HCEC 1CT (cell line): ENCODE measurements at regions not wholly inside any gene's neighbourhood (a gene's known extent, or its start where the extent isn't known, plus 50 kb on each side); places are given as distances from the start of the nearest gene placed in this dataset.

ENCODE experiments used
- DNase-seq: peaks from one replicate; pipeline ENCODE4 v3.0.0-alpha.2; 2017

DNA sequence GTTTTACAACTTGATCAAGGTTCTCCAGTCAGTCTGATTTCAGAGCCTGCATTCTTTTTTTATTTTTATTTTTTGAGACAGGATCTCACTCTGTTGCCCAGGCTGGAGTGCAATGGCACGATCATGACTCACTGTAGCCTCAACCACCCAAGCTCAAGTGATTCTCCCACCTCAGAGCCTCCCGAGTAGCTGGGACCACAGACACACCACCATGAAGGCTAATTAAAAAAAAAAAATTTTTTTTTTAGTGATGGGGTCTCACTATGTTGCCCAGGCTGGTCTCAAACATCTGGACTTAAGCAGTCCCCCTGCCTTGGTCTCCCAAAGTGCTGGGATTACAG, 117.2 kb upstream of the NAV2 start:
- no peak for DNase-seq

DNA sequence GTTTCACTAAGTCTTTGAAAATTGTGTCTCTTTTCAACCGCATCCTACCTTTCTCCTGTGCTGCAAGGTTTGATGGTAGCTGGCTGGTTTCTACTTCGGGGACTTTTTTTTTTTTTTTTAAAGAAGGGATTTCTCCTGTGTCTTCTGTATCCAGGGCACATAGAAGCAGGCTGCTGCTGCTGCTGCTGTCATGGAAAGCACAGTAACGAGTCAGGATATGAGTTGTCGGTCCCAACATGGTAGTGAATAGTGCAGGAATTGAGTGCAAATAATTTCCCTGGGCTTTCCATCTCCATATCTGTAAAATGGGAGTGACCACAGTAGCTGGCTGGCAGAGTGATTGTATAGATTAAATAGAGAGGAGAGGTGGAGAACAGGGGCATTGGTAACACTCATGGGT, 118.3 kb upstream of the NAV2 start:
- DNase-seq, result peak; percentile 3

DNA sequence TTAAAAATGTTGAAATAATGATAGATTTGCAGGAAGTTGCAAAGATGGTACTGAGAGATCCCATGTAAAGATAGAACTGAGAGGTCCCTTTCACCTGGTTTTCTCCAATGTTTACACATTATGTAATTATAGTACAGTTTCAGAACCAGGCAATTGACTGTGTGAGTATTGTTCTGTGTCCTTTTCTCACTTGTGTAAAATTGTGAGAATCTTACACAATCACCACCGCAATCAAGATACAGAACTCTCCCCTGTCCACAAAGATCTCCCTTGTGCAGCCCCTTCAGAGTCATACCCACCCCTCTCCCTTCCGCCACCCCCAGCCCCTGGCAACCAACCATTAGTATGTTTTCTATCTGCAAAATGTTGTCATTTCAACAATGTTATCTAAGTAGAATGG, 119.8 kb upstream of the NAV2 start:
- DNase-seq, result no peak

DNA sequence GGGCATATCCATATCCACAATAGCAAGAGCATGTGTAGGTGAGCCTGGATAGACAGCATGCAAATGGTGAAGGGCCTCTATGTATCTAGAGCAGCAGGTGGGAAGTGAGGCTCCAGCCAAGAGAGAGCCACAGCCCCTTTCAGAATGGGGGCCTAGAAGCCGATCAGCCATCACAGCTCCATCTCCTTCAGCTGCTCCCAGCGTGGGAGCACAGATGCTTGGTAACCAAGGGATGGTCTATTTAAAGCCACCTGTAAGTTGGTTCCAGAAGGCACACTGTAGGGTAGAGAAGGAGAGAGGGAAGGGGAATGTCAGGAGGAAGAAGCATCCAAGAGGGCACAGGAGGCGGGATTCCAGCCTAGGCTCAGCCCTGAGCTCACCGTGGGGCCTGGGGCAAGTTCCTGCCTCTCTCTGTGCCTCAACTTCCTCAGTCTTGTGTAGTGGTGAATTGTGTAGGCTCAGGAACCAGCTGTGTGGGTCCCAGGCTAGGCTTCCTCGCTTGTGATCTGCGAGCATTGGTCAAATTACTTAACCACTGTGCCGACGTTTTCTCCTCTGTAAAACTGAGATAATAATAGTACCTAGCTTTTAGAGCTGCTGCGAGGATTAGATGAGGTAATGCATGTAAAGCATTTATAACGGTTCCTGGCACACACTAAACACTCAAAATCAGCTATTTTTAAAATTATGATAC, 122.9 kb upstream of the NAV2 start:
- no peak for DNase-seq

DNA sequence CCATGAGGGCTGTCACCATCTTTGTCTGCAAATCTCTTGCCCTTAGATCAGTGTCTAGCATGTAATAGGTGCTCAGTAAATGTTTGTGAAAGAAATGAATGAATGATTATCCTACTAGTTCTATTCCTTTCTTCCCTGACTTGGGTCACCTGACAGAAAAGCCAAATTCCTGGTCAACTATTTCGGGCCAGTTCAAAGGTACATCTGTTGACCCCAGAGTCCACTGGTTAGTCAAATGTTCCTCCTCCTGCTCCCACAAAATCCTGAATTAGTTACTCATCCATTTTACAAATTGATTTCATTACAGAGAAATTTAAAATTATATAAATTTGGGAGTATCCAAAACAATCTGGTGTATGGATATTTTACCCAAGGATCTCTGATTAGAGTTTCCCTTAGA, 124.7 kb upstream of the NAV2 start:
- DNase-seq, result no peak

DNA sequence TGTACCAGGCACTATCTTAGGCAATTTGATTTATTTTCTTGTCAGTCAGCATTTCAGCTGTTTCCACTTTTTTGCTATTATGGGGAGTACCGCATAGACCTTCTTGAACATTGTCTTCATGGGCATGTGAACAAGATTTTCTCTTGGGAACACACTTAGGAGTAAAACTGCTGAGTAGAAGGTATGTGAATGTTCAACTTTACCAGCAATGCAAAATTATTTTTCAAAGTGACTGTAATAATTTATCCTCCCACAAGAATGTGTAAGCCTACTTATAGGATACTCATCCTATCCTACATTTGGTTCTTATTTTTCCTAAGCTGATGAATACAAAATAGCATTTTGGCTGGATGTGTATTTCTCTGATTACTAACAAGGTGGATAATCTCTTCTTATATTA, 132.0 kb upstream of the NAV2 start:
- DNase-seq, result no peak

DNA sequence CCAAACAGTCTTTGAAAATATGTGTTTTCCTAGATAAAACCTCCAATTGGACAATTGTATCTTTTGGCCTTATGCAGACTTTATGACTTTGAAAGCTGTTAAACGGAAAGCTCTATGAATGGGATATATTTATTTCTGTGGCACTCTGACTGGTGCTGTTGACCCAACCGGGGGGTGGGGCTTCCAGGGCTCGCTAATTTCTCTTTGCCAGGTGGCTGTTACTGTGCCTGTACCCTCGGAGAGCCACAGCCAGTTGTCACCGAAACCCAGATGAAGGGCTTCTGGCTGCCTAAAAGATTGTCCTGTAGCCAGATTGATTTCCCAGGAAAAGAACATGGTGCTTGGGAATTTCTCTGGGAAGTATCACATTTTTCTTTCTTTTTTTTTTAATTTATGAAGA, 132.7 kb upstream of the NAV2 start:
- no peak for DNase-seq

DNA sequence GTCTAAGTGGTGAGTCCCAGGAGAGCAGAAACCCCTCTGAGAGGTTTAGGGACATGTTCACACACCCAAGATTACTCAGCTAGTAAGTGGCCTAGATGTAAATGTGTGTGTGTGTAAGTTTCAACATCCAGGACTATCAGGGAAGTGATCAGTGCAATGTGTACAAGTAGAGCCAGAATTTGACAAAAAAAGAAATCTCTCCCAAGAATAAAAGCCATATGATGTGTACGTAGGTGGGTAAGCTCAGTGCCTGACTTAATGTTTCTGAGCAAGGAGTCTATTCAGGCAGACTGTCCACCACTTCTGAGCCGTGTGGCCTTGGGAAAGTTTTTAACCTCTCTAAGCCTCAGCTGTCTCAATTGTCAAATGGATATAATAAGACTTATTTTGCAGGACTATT, 133.8 kb upstream of the NAV2 start:
- no peak for DNase-seq

DNA sequence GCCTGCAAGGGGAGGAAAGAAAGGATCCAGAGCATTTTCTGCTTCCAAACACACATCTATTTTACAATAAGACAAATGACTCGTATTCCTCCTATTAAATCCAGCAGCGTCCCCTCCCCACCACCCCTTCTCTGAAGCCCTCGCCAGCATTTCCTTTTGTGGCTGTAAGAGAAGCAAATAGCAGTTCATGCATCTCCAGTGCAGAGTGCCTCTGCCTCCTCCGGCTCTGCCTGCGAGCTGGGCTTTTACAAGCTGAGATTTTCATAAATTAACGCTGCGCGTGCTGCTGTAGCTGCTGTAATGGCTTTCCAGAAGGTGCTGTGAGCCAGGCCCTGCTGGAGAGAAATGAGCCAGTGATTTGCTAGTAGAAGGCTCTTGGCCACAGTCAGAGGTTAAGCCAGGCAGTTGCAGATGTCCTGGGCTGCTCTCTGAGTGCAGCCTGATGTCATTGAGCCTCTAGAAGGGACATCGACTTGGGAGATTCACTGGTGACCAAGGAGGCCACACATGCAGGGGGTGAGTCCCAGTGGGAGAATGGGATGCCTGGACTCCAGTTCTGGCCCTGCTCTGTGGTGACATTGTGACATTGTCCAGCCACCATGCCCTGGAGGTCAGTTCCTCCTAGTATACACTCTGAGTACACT, 134.5 kb upstream of the NAV2 start:
- peak; percentile 20 for DNase-seq

DNA sequence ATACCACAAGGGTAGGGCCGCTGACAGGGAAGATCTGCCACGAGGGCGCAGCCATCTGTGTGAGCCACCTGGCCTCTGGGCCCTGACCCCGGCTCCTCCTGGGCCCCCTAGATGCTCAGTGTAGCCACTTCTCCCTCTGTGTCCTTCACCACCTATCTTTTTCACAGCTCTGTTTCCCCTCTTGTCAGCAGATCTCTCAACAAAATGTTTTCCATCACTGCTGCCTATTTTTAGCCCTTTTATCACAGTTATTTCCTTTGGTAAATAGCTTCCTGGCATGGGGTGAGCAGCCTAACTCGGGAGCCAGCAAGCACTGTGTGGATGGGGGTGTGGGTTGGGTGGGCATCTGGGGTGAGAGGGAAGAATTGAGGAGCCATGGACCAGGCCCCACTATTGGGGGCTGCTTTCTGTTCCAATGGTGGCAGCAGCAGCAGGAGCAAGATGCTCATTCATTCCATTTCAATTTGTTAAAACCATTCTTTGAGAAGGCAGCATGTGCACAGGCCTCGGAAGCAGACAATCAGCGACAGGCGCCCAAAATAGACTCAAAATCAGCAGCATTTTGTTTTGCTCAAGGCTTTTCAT, 135.2 kb upstream of the NAV2 start:
- no peak for DNase-seq

DNA sequence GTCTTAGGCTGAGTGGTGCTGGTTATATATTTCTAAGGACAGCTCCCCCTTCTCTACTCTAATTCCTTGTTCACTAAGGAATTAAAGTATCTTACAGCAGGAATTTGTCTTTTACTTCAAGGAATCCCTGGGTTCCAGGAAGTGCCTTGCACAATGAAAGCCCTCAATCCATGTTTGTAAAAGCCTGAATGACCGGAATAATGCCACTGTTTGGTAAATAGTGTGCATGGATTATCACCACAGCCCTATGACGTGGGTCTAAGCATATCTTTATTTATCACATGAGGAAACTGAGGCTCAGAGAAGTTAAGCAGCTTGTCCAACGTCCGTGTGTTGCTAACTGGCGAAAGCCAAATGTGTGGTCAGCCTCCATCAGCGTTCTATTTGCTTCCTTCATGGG, 135.7 kb upstream of the NAV2 start:
- DNase-seq, result no peak

DNA sequence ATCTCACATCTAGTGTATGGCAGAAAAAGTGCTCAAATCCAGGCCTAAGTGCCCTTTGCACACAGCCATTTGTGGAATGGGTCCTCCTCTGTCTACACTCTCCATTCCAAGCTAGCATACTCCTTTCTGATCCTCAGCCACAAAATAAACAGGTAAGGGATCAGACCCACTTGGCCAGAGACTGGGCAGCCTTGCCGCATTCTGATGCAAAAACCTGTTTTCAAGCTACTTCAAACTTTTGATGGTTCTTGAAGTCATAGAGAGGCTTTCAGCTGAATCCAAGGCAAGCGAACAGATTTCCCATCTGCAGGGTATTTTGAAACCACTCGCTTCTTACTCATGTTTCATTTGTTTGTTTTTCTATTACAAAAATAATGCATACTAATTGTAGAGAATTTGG, 136.6 kb upstream of the NAV2 start:
- DNase-seq, result peak; percentile 24

DNA sequence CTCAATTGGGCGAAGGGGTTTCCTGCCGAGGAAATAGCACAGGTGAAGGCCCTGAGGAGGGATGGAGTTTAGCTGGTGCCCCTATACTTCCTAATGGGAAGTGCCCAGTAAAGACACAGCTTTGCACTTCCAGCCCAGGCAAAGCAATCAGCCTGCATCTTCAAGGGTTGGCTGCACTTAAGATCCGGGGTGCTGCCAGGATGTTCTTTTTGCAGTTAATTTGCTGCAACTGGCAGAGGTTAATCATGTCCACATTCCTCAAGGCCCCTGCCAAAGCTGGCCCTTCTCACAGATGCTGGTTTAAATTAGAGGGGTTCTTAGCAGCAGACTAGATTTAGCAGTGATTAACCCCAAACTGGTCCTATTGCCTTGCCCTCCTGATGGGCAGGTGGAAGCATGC, 137.7 kb upstream of the NAV2 start:
- DNase-seq, result no peak

DNA sequence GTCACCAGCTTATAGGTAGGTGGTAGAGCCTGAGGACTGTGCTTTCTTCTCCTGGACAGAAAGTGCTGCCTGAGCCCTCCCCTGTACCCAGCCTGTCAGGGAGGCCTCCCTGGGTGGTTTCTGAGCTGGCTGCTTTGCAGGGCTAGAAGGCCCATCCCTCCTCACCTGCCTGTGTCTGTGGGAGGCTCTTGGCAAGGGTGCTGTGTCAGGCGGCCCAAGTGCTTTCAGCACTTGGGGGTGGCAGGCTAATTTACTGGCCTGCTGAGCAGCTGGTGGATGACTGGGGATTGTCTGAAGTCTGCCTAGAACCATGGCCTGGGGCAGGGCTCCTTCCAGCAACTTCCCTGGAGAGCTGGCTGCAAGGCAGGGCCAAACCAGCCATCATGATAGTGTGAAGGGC, 139.0 kb upstream of the NAV2 start:
- no peak for DNase-seq

DNA sequence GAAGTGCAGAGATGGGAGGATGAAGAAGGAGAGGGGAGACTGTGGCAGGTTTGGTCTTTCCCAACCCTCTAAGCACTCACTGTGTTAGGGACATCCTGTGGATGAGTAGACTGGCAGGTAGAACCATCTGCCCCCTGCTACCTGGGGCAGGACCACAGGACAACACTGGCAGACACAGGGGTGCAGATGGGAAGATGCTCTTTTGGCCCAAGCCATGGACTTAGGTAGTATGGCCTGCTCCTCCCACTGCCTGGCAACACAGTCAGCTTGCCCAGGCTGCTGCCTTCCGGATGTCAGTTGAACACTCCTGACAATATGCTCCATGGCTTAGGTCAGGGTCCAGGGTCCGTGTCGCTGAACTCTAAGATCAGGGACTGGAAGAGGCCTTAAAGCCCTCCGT, 140.7 kb upstream of the NAV2 start:
- no peak for DNase-seq

DNA sequence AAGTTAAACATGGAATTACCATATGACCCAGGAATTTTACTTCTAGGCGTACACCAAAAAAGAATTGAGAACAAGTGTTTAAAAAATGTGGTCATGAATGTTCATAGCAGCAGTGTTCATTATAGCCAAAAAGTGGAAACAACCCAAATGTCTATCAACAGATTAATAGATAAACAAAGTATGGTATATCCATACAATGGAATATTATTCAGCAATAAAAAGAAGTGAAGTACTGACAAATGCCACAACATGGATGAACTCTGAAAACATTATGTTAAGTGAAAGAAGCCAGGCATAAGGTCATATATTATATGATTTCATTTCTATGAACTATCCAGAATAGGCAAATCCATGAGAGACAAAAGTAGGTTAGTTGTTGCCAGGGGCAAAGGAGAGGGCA, 141.7 kb upstream of the NAV2 start:
- no peak for DNase-seq

DNA sequence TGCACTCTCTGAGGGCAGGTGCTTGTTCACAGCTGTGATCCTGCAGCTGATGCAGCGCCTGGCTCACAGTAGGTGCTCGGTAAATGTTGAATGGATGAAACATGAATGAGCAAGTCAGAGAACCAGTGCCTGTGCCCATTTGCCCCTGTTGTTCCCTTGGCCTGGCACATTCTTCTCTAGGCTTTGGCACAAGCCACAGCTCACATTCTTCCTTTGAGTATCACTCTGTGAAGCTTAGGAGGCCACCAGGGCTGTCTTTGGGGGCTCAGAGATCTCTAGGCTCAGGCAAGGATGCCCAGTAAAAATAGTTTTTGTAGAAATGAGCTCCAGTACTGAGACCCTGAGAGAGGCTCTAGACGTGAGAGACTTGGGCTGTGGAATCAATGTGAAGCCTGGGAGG, 144.6 kb upstream of the NAV2 start:
- DNase-seq, result no peak

DNA sequence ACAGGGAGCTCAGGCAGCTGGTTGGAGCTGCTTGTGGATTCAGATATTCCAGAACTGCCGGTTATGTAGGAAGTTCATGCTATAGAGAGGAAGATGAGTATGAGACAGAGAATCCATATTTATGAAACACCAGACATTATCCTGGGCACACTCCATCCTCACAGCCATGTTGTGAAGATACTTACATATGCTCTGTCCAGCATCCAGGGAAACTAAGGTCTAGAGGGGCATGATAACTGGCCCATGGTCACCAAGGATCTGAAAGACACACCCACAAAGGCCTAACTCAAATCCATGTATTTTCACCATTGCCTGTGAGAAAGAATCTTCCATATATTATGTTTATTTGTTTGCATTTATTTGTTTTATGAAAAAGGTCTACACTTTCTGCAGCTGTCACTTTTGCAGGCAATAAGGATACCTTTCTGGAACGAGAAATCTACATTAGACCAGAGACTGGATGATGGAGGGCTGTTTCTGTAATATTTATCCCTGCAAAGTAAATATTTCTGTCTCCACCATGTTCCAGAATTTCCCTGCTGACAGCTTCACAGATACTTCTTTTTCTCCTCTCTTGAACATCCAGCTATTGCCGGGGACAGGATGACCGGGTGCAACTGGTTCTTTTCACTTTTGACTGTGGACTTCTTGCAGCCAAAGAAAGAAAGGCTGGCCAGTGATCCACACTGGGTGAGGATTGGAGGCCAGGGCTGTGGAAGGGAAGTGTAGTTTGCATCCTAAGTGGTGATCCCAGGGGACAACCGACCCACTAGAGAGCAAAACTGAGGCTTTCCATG, 145.9 kb upstream of the NAV2 start:
- DNase-seq, result no peak

DNA sequence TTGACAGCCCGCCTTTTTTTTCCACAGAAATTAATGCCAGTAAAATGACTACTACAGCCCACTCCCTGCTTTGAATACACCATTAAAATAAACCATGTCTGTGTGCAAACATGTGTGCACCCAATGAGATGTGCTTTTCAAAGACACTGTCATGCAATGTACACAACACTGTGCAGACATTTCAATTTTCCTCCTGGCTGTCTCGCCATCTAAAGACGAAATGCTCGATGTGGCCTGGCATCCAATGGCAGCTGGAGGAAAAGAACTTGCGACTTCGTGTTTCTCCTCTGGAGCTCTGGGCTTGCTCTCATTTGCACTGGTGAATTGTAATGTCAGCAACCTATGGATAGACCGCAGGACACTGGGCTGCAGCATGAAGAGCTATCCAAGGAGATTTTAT, 147.0 kb upstream of the NAV2 start:
- DNase-seq, result no peak

DNA sequence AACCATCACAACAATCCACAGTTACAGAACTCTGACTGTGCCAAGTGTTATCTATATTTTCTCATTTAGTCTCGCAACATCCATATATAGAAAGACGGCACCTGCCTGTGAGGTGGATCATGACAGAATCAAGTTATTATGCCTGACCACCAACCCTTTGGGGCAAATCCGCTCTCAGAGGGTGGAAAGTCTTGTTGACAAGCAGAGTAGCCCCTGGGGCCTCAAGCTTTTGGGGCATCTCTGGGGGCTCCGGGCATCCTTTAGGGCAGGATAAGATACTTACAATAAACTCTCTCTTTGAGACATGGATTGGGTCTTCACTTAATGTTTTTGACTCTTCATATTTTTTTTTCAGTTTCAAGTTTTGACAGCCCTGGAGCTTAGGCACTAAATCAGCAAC, 150.5 kb upstream of the NAV2 start:
- DNase-seq, result no peak

DNA sequence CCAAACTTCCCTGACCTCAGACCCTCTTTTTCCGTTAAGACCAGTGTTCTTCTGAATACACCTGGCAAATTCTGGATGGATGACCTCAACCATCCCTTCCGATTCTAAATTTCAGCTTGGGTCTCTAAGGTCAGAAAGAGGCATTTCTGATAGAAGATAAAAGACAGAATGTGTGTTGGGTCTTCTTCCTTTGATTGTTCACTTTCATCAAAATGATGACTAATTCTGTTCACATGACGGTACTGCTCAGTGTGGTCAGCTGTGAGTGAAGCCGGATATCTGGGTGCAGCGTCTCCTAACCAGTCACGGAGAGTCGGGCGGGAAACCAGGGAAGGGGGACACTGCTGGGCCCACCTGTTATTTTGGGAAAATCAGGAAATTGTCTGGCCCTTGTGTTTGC, 151.6 kb upstream of the NAV2 start:
- DNase-seq, result peak; percentile 49

DNA sequence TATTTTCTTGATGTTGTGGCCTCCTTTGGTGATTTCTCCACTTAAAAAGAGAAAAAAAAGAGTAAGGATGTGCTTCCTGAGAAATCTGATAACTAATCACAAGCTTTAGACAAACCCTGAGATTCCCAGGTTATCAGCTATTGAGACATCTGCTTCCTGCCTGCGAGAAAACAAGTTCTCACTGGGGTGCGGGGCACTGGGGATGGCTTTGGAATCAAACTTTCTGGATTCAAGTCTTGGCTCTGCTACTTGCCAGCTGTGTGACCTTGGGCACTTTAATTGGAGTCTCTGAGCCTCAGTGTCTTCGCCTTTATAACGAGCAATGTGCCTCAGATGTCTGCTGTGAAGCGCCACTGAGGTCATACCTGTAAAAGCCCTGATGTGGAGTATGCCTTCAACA, 152.5 kb upstream of the NAV2 start:
- DNase-seq, result no peak

DNA sequence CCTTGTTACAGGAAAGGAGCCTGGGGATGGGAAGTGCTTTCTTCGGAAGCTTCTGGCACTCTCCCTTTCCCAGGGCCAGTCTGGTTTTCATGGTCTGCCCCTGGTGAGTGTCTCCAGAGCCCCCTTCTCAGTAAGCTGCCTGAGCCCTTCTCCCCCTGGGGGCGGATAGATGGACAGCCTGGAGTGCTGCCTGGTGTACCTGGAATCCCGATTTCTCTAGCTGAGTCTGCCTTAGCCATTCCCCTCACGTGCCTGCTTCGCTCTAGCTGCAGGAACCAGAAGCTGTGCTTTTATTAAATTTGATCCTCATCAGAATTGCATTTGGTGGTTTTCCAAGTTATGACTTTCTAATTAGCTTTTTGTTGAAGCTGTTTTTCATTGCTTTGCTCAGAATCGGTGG, 152.9 kb upstream of the NAV2 start:
- no peak for DNase-seq
